OCI-LY3 (cell line): ENCODE measurements at regions not wholly inside any gene's neighbourhood (a gene's known extent, or its start where the extent isn't known, plus 50 kb on each side); places are given as distances from the start of the nearest gene placed in this dataset.

ENCODE experiments used
- H2AFZ ChIP-seq: fragments of 200-600, 300-600 bp; shearing (Covaris generic); 2 replicates; pipeline ENCODE4 v1.6.0; 2014; ENCODE audit warnings: antibody characterized with exemption, low read depth, low read length
- H3K27ac ChIP-seq: fragments of 200-600, 300-600 bp; sonication (generic); 2 replicates; pipeline ENCODE4 v1.5.1; 2014; ENCODE audit warnings: mild to moderate bottlenecking, low read length, moderate library complexity, mixed read lengths
- H3K27me3 ChIP-seq: fragments of 200-600, 300-600 bp; sonication (generic); 2 replicates; pipeline ENCODE4 v1.6.1; 2014; ENCODE audit warnings: low read depth, low read length, mixed read lengths
- H3K36me3 ChIP-seq: fragments of 200-600, 300-600 bp; sonication (generic); replicated peaks from 2 replicates; pipeline ENCODE3; 2014; ENCODE audit warnings: low read depth, low read length, mixed read lengths
- H3K4me1 ChIP-seq: fragments of 300-600, 200-600 bp; sonication (generic); 2 replicates; pipeline ENCODE4 v1.6.1; 2014; ENCODE audit warnings: low read length, mixed read lengths
- H3K4me2 ChIP-seq: fragments of 200-600, 300-600 bp; sonication (generic); 2 replicates; pipeline ENCODE4 v1.6.1; 2014; ENCODE audit warnings: low read length, mixed read lengths
- H3K4me3 ChIP-seq: fragments of 300-600, 200-600 bp; sonication (generic); 2 replicates; pipeline ENCODE4 v1.5.1; 2014; ENCODE audit warnings: antibody characterized with exemption, mild to moderate bottlenecking, low read length, moderate library complexity
- H3K79me2 ChIP-seq: fragments of 300-600, 200-600 bp; shearing (Covaris generic); 2 replicates; pipeline ENCODE4 v1.6.1; 2014; ENCODE audit warnings: mild to moderate bottlenecking, low read length, mixed read lengths
- H3K9ac ChIP-seq: fragments of 300-600, 200-600 bp; shearing (Covaris generic); 2 replicates; pipeline ENCODE4 v1.6.0; 2014; ENCODE audit warnings: mild to moderate bottlenecking, low read length, moderate library complexity
- H3K9me3 ChIP-seq: fragments of 200-600, 300-600 bp; shearing (Covaris generic); 2 replicates; pipeline ENCODE4 v1.6.1; 2014; ENCODE audit warnings: low read length, mixed read lengths; ENCODE audit not compliant: insufficient read depth
- H4K20me1 ChIP-seq: fragments of 200-600, 300-600 bp; sonication (generic); 2 replicates; pipeline ENCODE4 v1.6.1; 2016; ENCODE audit warnings: low read length, mixed read lengths; ENCODE audit not compliant: insufficient read depth
- CTCF ChIP-seq: fragments of 200-600, 300-600 bp; sonication (generic); IDR thresholded peaks from 2 replicates; pipeline ENCODE4 v1.5.1; 2014; ENCODE audit warnings: antibody characterized with exemption, low read length, low read depth
- EZH2phosphoT487 ChIP-seq: fragments of 200-600 bp; shearing (Covaris generic); IDR thresholded peaks from 2 replicates; pipeline ENCODE4 v1.6.1; 2018; ENCODE audit warnings: antibody characterized with exemption, mixed run types, low read depth

- no peaks in the 10 kb centered on the region for H3K4me1 ChIP-seq
- no peaks in the 10 kb centered on the region for H3K9me3 ChIP-seq
- H3K9ac ChIP-seq = no peak overlapping the region
- H3K36me3 ChIP-seq = no peaks in the 10 kb centered on the region
- TF ChIP-seq CTCF = no peak
- TF ChIP-seq EZH2phosphoT487 = no peak
- no peaks in the 10 kb centered on the region for H3K27me3 ChIP-seq
- no peaks in the 10 kb centered on the region for H4K20me1 ChIP-seq
- no peak overlapping the region for H3K4me3 ChIP-seq
- no peak overlapping the region for H3K27ac ChIP-seq
- H3K79me2 ChIP-seq = no peaks in the 10 kb centered on the region
- H2AFZ ChIP-seq = no peak overlapping the region
- H3K4me2 ChIP-seq = no peak overlapping the region
Observed at GRCh38 chr2:215755641-215756345, 257.6 kb downstream of the MREG start.

GRCh38 chr2:215754546-215754945, 258.8 kb downstream of the MREG start:
- no peaks in the 10 kb centered on the region for H3K79me2 ChIP-seq
- no peaks in the 10 kb centered on the region for H3K36me3 ChIP-seq
- no peak overlapping the region for H2AFZ ChIP-seq
- TF ChIP-seq CTCF = no peak
- no peak for TF ChIP-seq EZH2phosphoT487
- H3K4me3 ChIP-seq = no peak overlapping the region
- no peak overlapping the region for H3K27ac ChIP-seq
- no peaks in the 10 kb centered on the region for H3K9me3 ChIP-seq
- no peaks in the 10 kb centered on the region for H3K4me1 ChIP-seq
- H3K4me2 ChIP-seq = no peak overlapping the region
- no peaks in the 10 kb centered on the region for H4K20me1 ChIP-seq
- H3K27me3 ChIP-seq = no peaks in the 10 kb centered on the region
- no peak overlapping the region for H3K9ac ChIP-seq

- H3K4me3 ChIP-seq = no peak overlapping the region
- H3K4me1 ChIP-seq = no peaks in the 10 kb centered on the region
- no peaks in the 10 kb centered on the region for H4K20me1 ChIP-seq
- TF ChIP-seq CTCF (no peak), EZH2phosphoT487 (no peak)
- no peaks in the 10 kb centered on the region for H3K27me3 ChIP-seq
- no peak overlapping the region for H3K4me2 ChIP-seq
- H3K27ac ChIP-seq = no peak overlapping the region
- no peak overlapping the region for H3K9ac ChIP-seq
- H3K79me2 ChIP-seq = no peaks in the 10 kb centered on the region
- H3K9me3 ChIP-seq = no peaks in the 10 kb centered on the region
- H2AFZ ChIP-seq = no peak overlapping the region
- no peaks in the 10 kb centered on the region for H3K36me3 ChIP-seq
Observed at GRCh38 chr2:215753808-215754207, 259.5 kb downstream of the MREG start.

- no peaks in the 10 kb centered on the region for H3K4me1 ChIP-seq
- no peak overlapping the region for H3K27ac ChIP-seq
- no peaks in the 10 kb centered on the region for H3K36me3 ChIP-seq
- no peak for TF ChIP-seq EZH2phosphoT487
- no peak for TF ChIP-seq CTCF
- H3K4me2 ChIP-seq = no peak overlapping the region
- H3K9me3 ChIP-seq = no peaks in the 10 kb centered on the region
- H3K9ac ChIP-seq = no peak overlapping the region
- no peak overlapping the region for H2AFZ ChIP-seq
- H3K79me2 ChIP-seq = no peaks in the 10 kb centered on the region
- no peak overlapping the region for H3K4me3 ChIP-seq
- H4K20me1 ChIP-seq = no peaks in the 10 kb centered on the region
- H3K27me3 ChIP-seq = no peaks in the 10 kb centered on the region
Observed at GRCh38 chr2:215752991-215753390, 260.4 kb downstream of the MREG start.
